HG02870 (cell line): ENCODE measurements at regions not wholly inside any gene's neighbourhood (a gene's known extent, or its start where the extent isn't known, plus 50 kb on each side); places are given as distances from the start of the nearest gene placed in this dataset.
A peak's percentile ranks its signal among the peaks of the same experiment; 100 is the strongest.

Source experiments
- ATAC-seq: cut with Tn5 transposase; IDR thresholded peaks from one replicate; pipeline ENCODE4 v1.9.1; 2021; ENCODE audit warnings: mild to moderate bottlenecking, moderate library complexity; ENCODE audit not compliant: unreplicated experiment

- ATAC-seq: peak; percentile 87
Observed at GRCh38 chr11:92775003-92775676, 194.3 kb upstream of the MTNR1B start.

- no peak for ATAC-seq
Observed at GRCh38 chr11:92776676-92777075, 192.8 kb upstream of the MTNR1B start.

- ATAC-seq: no peak
Observed at GRCh38 chr11:92779746-92780145, 189.7 kb upstream of the MTNR1B start.

- no peak for ATAC-seq
Observed at GRCh38 chr11:92781151-92781550, 188.3 kb upstream of the MTNR1B start.

GRCh38 chr11:92782806-92783205, 186.6 kb upstream of the MTNR1B start:
- ATAC-seq: no peak

GRCh38 chr11:92784331-92784730, 185.1 kb upstream of the MTNR1B start:
- no peak for ATAC-seq

- no peak for ATAC-seq
Observed at GRCh38 chr11:92787638-92788037, 181.8 kb upstream of the MTNR1B start.

- no peak for ATAC-seq
Observed at GRCh38 chr11:92789761-92790160, 179.7 kb upstream of the MTNR1B start.

GRCh38 chr11:92790366-92790765, 179.1 kb upstream of the MTNR1B start:
- ATAC-seq: no peak

- ATAC-seq: no peak
Observed at GRCh38 chr11:92790926-92791616, 178.4 kb upstream of the MTNR1B start.

GRCh38 chr11:92791886-92792285, 177.6 kb upstream of the MTNR1B start:
- no peak for ATAC-seq

GRCh38 chr11:92793189-92793588, 176.3 kb upstream of the MTNR1B start:
- ATAC-seq: no peak

- no peak for ATAC-seq
Observed at GRCh38 chr11:92794783-92795182, 174.7 kb upstream of the MTNR1B start.

- ATAC-seq: no peak
Observed at GRCh38 chr11:92796744-92797143, 172.7 kb upstream of the MTNR1B start.

GRCh38 chr11:92797874-92798273, 171.6 kb upstream of the MTNR1B start:
- ATAC-seq: no peak

GRCh38 chr11:92801685-92802084, 167.8 kb upstream of the MTNR1B start:
- no peak for ATAC-seq

- ATAC-seq: no peak
Observed at GRCh38 chr11:92802644-92803043, 166.8 kb upstream of the MTNR1B start.

- no peak for ATAC-seq
Observed at GRCh38 chr11:92803391-92803790, 166.1 kb upstream of the MTNR1B start.

GRCh38 chr11:92804388-92804966, 165.0 kb upstream of the MTNR1B start:
- no peak for ATAC-seq

GRCh38 chr11:92808022-92808421, 161.4 kb upstream of the MTNR1B start:
- ATAC-seq: no peak

GRCh38 chr11:92810423-92811064, 158.9 kb upstream of the MTNR1B start:
- ATAC-seq: no peak

GRCh38 chr11:92811341-92811740, 158.1 kb upstream of the MTNR1B start:
- no peak for ATAC-seq
